Activated T-cell treated with anti-CD3 and anti-CD28 coated beads for 48 hours (primary cell): ENCODE measurements at regions not wholly inside any gene's neighbourhood (a gene's known extent, or its start where the extent isn't known, plus 50 kb on each side); places are given as distances from the start of the nearest gene placed in this dataset.
"Not testable (repeated sequence)": the region's sequence is repeated elsewhere in the genome, so short reads cannot be mapped to it uniquely, and the experiment has no call there.

Experiments
- DNase-seq: peaks from one replicate; pipeline ENCODE4 v3.0.0-alpha.2; 2020; ENCODE audit warnings: low read depth

- DNase-seq = no peak
Measured at GRCh38 chr22:27099946-27100722, 442.7 kb downstream of the MIAT start.

- no peak for DNase-seq
Measured at GRCh38 chr22:27100789-27101188, 443.4 kb downstream of the MIAT start.

- DNase-seq = no peak
Measured at GRCh38 chr22:27101288-27101687, 443.9 kb downstream of the MIAT start.

GRCh38 chr22:27104449-27104848 lies 447.1 kb downstream of the MIAT start:
- DNase-seq = no peak

- no peak for DNase-seq
Measured at GRCh38 chr22:27105142-27106025, 448.0 kb downstream of the MIAT start.

GRCh38 chr22:27106985-27107384 lies 449.6 kb downstream of the MIAT start:
- no peak for DNase-seq

DNA sequence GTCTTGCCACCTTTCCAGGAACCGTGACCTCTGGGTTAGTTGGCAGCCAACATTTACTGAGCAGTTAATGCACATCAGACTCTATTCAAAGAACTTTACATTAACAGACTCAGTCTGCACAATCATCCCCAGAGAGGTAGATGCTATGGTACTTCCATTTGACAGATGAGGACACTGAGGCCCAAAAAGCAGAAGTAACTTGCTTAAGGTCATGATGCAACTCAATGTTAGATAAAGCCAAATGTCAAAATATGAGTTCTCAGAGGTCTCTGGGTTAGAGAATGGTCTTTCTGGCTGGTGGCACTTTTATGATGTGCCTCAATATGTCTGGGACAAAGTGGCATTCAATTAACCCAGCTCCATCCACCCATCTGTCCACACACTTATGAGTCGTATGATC lies 450.0 kb downstream of the MIAT start:
- DNase-seq = no peak

DNA sequence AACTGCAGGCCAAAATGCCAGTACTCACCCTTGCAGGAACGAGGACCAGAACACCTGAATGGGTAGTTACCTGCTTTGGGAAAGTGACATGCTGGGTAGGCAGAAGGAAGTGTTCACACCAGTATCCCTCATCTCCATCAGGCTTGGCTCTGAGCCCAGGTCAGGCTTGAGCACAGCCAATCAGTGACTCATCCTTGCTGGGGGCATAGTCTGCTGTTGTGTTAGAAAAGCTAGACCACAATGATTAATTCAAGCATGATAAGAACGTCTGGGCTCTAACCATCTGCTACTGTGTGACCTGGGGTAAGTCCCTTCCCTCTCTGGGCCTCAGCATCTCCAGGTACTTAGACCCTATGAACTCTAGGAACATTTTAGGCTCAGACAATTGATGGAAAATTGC lies 450.4 kb downstream of the MIAT start:
- DNase-seq = no peak

DNA sequence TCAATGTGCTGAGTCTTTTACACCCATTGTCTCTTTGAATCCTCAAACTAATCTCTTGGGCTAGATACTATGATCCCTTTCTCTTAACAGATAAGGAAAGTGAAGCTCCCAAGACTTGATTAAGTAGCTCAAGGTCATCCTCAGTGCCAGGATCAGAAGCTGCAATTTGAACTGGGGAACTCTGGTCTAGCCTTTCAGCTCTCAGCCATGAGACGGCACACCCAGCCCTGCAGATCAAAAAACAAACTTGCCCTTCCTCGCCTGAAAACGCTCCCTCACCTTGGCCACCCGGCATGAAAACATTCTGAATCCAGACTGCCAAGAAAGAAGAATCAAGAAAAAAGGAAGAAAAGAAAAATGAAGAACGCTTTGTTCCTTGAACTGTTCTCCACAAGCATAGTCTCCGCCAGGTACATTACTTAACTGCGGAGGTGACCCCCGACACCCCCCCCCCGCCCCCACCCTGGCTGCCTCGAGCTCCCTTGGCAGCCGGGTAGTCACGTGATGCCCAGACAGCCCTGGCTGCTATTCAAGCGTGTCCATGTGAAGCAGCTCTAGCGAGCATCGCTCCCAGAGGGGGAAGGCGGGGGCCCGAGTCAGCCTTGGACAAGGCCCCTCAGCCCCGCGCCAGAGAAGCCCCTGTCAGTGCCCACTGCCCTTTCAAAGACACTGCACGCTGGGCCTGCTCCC lies 451.2 kb downstream of the MIAT start:
- DNase-seq = no peak

DNA sequence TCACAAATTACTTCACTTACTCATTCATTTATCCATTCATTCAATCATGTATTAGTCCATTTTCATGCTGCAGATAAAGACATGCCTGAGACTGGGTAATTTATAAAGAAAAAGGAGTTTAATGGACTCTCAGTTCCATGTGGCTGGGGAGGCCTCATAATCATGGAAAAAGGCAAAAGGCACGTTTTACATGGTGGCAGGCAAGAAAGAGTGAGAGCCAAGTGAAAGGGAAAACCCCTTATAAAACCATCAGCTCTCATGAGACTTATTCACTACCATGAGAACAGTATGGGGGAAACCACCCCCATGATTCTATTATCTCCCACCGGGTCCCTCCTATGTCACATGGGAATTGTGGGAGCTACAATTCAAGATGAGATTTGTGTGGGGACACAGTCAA lies 452.0 kb downstream of the MIAT start:
- not testable (repeated sequence) for DNase-seq

GRCh38 chr22:27110665-27111451 lies 453.5 kb downstream of the MIAT start:
- no peak for DNase-seq

GRCh38 chr22:27111796-27112672 lies 454.6 kb downstream of the MIAT start:
- DNase-seq = no peak

DNA sequence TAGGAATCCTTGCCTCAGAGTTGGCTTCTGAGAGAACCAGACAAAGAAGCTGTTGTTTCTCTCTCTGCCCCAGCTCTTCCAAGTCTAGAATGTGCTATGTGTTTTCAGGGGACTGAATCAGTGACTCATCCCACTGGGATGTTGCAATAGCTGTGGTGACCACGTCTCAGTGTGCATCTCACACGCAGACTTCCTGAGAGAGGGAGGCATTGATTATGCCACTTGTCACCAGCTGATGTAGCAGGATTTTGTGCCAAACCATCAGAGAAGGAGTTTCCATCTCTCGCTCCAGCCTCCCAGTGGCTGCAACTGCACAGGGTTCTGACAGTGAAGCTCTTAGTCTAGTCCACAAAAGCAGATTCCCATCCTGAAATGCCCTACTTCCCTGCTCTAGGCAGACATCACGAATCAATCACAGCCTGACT lies 455.8 kb downstream of the MIAT start:
- DNase-seq = no peak

DNA sequence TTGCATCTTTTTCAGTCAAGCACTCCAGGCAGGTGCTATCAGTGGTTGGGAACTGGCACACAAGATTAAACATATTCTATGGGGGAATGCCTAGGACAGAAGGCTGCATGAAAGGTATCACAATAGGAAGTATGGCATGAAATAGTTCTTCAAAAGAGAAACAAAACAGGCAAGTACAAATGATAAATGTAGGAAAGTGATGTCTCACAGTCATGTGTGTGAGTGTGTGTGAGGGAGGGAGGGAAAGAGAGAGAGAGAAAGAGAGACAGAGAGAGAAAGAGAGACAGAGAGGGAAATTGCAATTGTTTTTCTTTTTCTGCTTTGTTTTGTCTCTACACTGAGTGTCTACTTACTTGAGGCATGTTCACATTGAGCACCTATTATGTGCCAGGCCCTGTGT lies 456.3 kb downstream of the MIAT start:
- DNase-seq = no peak

- no peak for DNase-seq
Measured at GRCh38 chr22:27114186-27114585, 456.8 kb downstream of the MIAT start.

- DNase-seq = no peak
Measured at GRCh38 chr22:27115410-27115809, 458.0 kb downstream of the MIAT start.

DNA sequence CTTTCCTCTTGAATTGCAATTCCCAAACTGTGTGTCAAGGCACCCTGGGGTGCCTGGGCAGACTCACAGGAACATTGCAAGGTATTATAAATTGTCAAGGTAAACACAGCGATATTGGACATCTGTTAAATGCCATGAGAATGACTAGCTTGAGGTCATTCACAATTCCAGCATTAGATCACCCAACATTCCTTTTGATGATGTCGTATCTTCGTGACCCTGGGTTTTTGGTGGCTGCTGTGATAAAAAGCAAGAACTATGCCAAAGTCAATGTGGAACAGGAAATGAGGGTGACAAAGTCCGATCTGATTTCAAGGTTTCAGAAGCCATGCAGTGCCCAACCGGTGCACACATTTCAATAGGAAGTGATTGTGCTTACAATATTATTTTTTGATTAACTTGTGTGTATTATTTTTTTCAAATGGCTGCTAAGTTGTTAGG lies 458.4 kb downstream of the MIAT start:
- DNase-seq = no peak

GRCh38 chr22:27116312-27117086 lies 459.1 kb downstream of the MIAT start:
- no peak for DNase-seq

GRCh38 chr22:27120036-27120435 lies 462.6 kb downstream of the MIAT start:
- no peak for DNase-seq

DNA sequence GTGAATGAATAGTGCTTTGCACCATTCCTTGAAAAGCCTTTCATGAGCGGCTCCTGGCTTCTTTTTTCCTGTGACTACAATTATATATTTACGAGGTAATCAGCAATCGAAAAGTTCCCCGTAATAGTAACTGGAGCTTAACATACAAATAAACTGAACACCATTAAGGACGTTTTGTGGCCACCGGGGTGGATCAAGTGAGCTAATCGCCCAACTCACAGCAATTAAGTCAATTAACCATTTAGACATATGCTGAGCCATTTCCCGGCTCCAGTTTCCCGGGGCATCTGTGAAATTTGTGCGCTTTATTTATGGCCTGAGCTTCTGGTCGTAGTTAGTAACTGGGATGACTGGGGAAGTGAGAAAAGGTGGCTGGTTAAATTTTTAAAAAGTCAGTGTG lies 465.2 kb downstream of the MIAT start:
- DNase-seq = no peak
